Mesothelial cell of epicardium (in vitro differentiated cells): ENCODE measurements at regions not wholly inside any gene's neighbourhood (a gene's known extent, or its start where the extent isn't known, plus 50 kb on each side); places are given as distances from the start of the nearest gene placed in this dataset.
A peak's percentile ranks its signal among the peaks of the same experiment; 100 is the strongest.

Experiments
- DNase-seq, 2 experiments: peaks; one replicate each; pipeline ENCODE4 v3.0.0; 2021; ENCODE audit warnings: low spot score in 2 of 2; ENCODE audit not compliant: unreplicated experiment in 2 of 2
- H3K27ac Mint-ChIP-seq: 2 replicates; pipeline ENCODE4 v1.8.0; 2021; ENCODE audit warnings: mixed read lengths
- H3K27me3 Mint-ChIP-seq: 2 replicates; pipeline ENCODE4 v1.8.0; 2021; ENCODE audit warnings: low read depth, mixed read lengths
- H3K36me3 Mint-ChIP-seq: 2 replicates; pipeline ENCODE4 v1.8.0; 2021; ENCODE audit warnings: mixed read lengths
- H3K4me1 Mint-ChIP-seq: 2 replicates; pipeline ENCODE4 v1.8.0; 2021; ENCODE audit warnings: mixed read lengths
- H3K4me3 Mint-ChIP-seq: 2 replicates; pipeline ENCODE4 v1.8.0; 2021; ENCODE audit warnings: mild to moderate bottlenecking, moderate library complexity, mixed read lengths
- H3K9me3 Mint-ChIP-seq: 2 replicates; pipeline ENCODE4 v1.8.0; 2021; ENCODE audit warnings: mixed read lengths
- CTCF ChIP-seq: fragments of 200-600 bp; sonication (generic); IDR thresholded peaks from one replicate; pipeline ENCODE4 v1.5.0; 2021; ENCODE audit warnings: antibody characterized with exemption; ENCODE audit not compliant: unreplicated experiment

- peaks cover 6% of the 10 kb centered on the region for H3K4me1 Mint-ChIP-seq
- peaks cover 5% of the 10 kb centered on the region for H3K27me3 Mint-ChIP-seq
Observed at GRCh38 chr10:42962902-42963231, 114.0 kb upstream of the RET start.

GRCh38 chr10:42963312-42963711 is 113.6 kb upstream of the RET start:
- Mint-ChIP-seq H3K4me1 (peaks cover 4% of the 10 kb centered on the region), H3K4me3 (no peak overlapping the region), H3K27me3 (peaks cover 8% of the 10 kb centered on the region), H3K36me3 (no peaks in the 10 kb centered on the region), H3K27ac (no peak overlapping the region), H3K9me3 (no peaks in the 10 kb centered on the region)
- peak in 1 of 2 experiments; percentile 9 for DNase-seq
- TF ChIP-seq CTCF, result no peak

More at GRCh38 chr10:42962902-42963231, 114.0 kb upstream of the RET start:
- TF ChIP-seq CTCF, result no peak
- DNase-seq, result peak in 1 of 2 experiments; percentile 26
- H3K27ac Mint-ChIP-seq, result no peak overlapping the region
- H3K4me3 Mint-ChIP-seq, result no peak overlapping the region
- no peaks in the 10 kb centered on the region for H3K36me3 Mint-ChIP-seq
- no peaks in the 10 kb centered on the region for H3K9me3 Mint-ChIP-seq

GRCh38 chr10:42969147-42969546 is 107.7 kb upstream of the RET start:
- Mint-ChIP-seq H3K27me3 (peaks cover 12% of the 10 kb centered on the region), H3K27ac (no peak overlapping the region), H3K4me1 (no peaks in the 10 kb centered on the region), H3K9me3 (no peaks in the 10 kb centered on the region), H3K36me3 (no peaks in the 10 kb centered on the region), H3K4me3 (no peak overlapping the region)
- DNase-seq, result peak; percentile 12 to 33
- TF ChIP-seq CTCF, result no peak

GRCh38 chr10:42969909-42970308 is 107.0 kb upstream of the RET start:
- H3K27ac Mint-ChIP-seq, result no peak overlapping the region
- H3K36me3 Mint-ChIP-seq, result no peaks in the 10 kb centered on the region
- no peak overlapping the region for H3K4me3 Mint-ChIP-seq
- H3K9me3 Mint-ChIP-seq, result no peaks in the 10 kb centered on the region
- peak; percentile 7 to 26 for DNase-seq
- no peak for TF ChIP-seq CTCF
- no peaks in the 10 kb centered on the region for H3K4me1 Mint-ChIP-seq
- peaks cover 12% of the 10 kb centered on the region for H3K27me3 Mint-ChIP-seq

- DNase-seq, result peak; percentile 14 to 34
- H3K27ac Mint-ChIP-seq, result no peak overlapping the region
- H3K9me3 Mint-ChIP-seq, result no peaks in the 10 kb centered on the region
- H3K4me1 Mint-ChIP-seq, result no peaks in the 10 kb centered on the region
- H3K36me3 Mint-ChIP-seq, result no peaks in the 10 kb centered on the region
- TF ChIP-seq CTCF, result no peak
- no peak overlapping the region for H3K4me3 Mint-ChIP-seq
- peaks cover 12% of the 10 kb centered on the region for H3K27me3 Mint-ChIP-seq
Observed at GRCh38 chr10:42970451-42971250, 106.2 kb upstream of the RET start.
